ENCODE measurements at regions not wholly inside any gene's neighbourhood (a gene's known extent, or its start where the extent isn't known, plus 50 kb on each side); places are given as distances from the start of the nearest gene placed in this dataset.

- DNase-seq (ENCODE audit: low spot score): no peak
- H3K27me3 ChIP-seq: no peaks in the 10 kb centered on the region
- TF ChIP-seq CTCF (IDR thresholded peaks at IDR 0.05): no peak
- H3K36me3 ChIP-seq: no peaks in the 10 kb centered on the region
- no peak overlapping the region for H3K27ac ChIP-seq
- no peaks in the 10 kb centered on the region for H3K4me1 ChIP-seq
- H3K4me3 ChIP-seq: no peak overlapping the region
- no peaks in the 10 kb centered on the region for H3K9me3 ChIP-seq
Observed at GRCh38 chr2:79432731-79433146, 80.1 kb upstream of the CTNNA2 start.

GRCh38 chr2:79428745-79429144, 84.1 kb upstream of the CTNNA2 start:
- no peak for TF ChIP-seq CTCF (IDR thresholded peaks at IDR 0.05)
- H3K9me3 ChIP-seq: no peaks in the 10 kb centered on the region

GRCh38 chr2:79414690-79415089, 98.2 kb upstream of the CTNNA2 start:
- no peak for TF ChIP-seq CTCF (IDR thresholded peaks at IDR 0.05)

More at GRCh38 chr2:79428745-79429144, 84.1 kb upstream of the CTNNA2 start:
- H3K4me1 ChIP-seq: no peaks in the 10 kb centered on the region
- no peak overlapping the region for H3K4me3 ChIP-seq
- no peaks in the 10 kb centered on the region for H3K36me3 ChIP-seq
- H3K27me3 ChIP-seq: no peaks in the 10 kb centered on the region
- no peak overlapping the region for H3K27ac ChIP-seq
- DNase-seq (ENCODE audit: low spot score): no peak

GRCh38 chr2:79394485-79394859, 118.4 kb upstream of the CTNNA2 start:
- no peaks in the 10 kb centered on the region for H3K36me3 ChIP-seq
- no peak overlapping the region for H3K4me3 ChIP-seq
- H3K9me3 ChIP-seq: no peaks in the 10 kb centered on the region
- TF ChIP-seq CTCF (IDR thresholded peaks at IDR 0.05): no peak
- no peak overlapping the region for H3K27ac ChIP-seq
- no peaks in the 10 kb centered on the region for H3K4me1 ChIP-seq
- H3K27me3 ChIP-seq: no peaks in the 10 kb centered on the region
- no peak for DNase-seq (ENCODE audit: low spot score)

More at GRCh38 chr2:79414690-79415089, 98.2 kb upstream of the CTNNA2 start:
- DNase-seq (ENCODE audit: low spot score): no peak
- Histone ChIP-seq H3K4me1 (no peaks in the 10 kb centered on the region), H3K9me3 (peaks cover 0 to 8% of the 10 kb centered on the region in 2 donors), H3K4me3 (no peak overlapping the region), H3K27ac (no peak overlapping the region), H3K36me3 (no peaks in the 10 kb centered on the region), H3K27me3 (no peaks in the 10 kb centered on the region)

GRCh38 chr2:79393806-79394484, 118.9 kb upstream of the CTNNA2 start:
- Histone ChIP-seq H3K9me3 (no peaks in the 10 kb centered on the region), H3K36me3 (no peaks in the 10 kb centered on the region), H3K27me3 (no peaks in the 10 kb centered on the region), H3K4me3 (no peak overlapping the region), H3K4me1 (no peaks in the 10 kb centered on the region), H3K27ac (no peak overlapping the region)
- peak; percentile 56 for DNase-seq (ENCODE audit: low spot score)
- TF ChIP-seq CTCF (IDR thresholded peaks at IDR 0.05): no peak

All from right atrium auricular region (tissue), 2 donors.